Fibroblast of villous mesenchyme (primary cell): ENCODE measurements at regions not wholly inside any gene's neighbourhood (a gene's known extent, or its start where the extent isn't known, plus 50 kb on each side); places are given as distances from the start of the nearest gene placed in this dataset.
A peak's percentile ranks its signal among the peaks of the same experiment; 100 is the strongest.
"Not testable (repeated sequence)": the region's sequence is repeated elsewhere in the genome, so short reads cannot be mapped to it uniquely, and the experiment has no call there.

Source experiments
- DNase-seq: peaks from one replicate; pipeline ENCODE4 v3.0.0-alpha.2; 2010; ENCODE audit warnings: low read depth
- H3K4me3 ChIP-seq: 2 replicates; pipeline ENCODE4 v1.5.1; 2011; ENCODE audit warnings: low read depth, mild to moderate bottlenecking, low read length
- TF ChIP-seq, protein P1 (sequence below): IDR thresholded peaks from 2 replicates; pipeline ENCODE4 v1.5.1; 2012; ENCODE audit warnings: low read depth, mild to moderate bottlenecking, low read length; ENCODE audit not compliant: insufficient read depth

DNA sequence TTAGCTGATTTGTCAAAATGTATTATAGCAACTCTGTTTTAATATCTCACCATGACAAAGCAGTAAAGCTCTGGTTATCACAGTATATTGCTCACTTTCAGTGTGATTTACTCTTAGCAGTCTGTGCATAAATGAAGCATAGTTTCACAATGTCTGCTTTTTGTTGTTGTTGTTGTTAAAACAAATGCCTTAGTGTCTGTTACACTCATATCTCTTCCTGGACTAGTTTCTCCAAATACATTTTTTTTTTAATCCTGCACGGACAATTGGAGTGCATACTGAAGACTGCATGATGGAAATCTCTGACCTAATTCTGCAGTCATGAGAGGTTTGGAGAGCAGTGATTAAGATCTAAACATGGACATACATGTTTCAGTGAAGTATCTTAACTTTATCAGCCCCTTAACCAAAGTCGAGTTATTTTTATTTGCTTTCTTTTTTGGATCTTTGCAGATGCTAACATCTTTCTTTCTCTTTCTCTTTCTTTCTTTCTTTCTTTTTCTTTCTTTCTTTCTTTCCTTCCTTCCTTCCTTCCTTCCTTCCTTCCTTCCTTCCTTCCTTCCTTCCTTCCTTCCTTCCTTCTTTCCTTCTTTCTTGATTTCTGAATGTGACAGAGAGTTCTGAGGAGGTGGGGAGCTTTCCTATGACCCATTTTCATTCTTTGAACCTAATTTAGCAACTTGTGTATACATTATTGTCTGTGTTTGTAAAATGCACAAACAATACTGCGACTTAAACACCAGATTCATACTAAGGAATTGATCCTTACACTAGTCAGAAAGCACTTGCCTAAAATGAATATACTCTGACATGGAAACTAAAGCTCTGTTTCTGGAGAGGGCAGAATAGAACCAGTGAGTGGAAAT, 161.5 kb upstream of the AGR3 start:
- peak; percentile 83 for DNase-seq
- no peak overlapping the region for H3K4me3 ChIP-seq
- TF ChIP-seq, protein P1, sequence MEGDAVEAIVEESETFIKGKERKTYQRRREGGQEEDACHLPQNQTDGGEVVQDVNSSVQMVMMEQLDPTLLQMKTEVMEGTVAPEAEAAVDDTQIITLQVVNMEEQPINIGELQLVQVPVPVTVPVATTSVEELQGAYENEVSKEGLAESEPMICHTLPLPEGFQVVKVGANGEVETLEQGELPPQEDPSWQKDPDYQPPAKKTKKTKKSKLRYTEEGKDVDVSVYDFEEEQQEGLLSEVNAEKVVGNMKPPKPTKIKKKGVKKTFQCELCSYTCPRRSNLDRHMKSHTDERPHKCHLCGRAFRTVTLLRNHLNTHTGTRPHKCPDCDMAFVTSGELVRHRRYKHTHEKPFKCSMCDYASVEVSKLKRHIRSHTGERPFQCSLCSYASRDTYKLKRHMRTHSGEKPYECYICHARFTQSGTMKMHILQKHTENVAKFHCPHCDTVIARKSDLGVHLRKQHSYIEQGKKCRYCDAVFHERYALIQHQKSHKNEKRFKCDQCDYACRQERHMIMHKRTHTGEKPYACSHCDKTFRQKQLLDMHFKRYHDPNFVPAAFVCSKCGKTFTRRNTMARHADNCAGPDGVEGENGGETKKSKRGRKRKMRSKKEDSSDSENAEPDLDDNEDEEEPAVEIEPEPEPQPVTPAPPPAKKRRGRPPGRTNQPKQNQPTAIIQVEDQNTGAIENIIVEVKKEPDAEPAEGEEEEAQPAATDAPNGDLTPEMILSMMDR = no peak

DNA sequence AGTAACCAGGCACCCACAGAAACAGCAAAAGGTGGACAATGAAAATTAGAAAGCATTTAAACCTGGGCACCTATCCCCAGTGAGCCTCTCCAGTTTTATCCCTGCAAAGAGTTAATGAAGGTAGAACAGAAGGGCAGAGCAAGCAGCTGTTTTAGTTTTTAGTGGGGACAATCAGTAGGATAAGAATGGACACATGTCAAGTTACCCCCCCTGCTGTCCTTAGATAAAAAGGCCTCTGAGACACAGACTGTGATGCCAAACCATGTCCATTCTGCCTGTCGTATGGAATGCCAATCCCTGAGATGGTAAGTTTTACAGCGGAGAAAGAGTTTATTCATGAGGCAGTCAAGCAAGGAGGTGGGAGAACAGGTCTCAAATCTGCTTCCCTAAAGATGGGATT, 162.6 kb upstream of the AGR3 start:
- DNase-seq = no peak
- TF ChIP-seq, protein P1 = no peak
- H3K4me3 ChIP-seq = no peak overlapping the region

DNA sequence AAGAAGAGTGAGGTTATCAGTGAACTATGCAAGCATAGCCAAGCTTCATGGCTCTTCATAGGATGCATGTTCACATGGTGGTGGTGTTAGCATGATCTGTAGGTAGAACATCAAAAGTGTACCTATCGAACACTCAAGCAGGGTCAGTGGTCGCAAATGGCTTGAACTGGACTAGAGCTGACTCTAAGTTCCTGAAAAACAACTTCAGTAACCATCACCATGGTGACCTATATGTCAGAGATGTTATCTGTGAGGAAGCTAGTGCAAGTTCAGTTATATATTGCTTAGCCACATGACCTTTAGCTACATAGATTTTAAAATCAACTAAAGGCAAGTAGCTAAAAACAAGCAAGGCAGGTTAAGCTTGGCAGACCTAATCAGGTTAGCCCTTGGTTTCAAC, 163.1 kb upstream of the AGR3 start:
- DNase-seq = no peak
- TF ChIP-seq, protein P1 = no peak
- H3K4me3 ChIP-seq = no peak overlapping the region

DNA sequence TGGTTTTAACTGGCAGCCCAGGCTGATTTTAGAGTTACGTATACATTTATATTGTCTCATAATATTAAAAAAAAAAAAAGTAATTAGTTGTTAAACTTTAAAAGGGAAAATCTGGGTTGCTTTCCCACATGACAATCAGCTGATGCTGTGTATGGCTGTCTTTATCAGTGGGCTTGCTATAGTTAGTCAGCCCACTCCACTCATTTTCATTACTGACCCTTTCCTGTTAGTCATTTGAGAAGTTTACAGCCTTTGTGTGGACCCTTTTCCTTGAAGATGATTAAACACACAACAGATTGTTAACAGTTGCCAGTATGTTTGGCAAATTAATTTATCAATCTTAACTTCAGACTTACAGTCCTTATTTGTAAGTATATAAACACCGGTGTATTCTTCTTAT, 164.5 kb upstream of the AGR3 start:
- H3K4me3 ChIP-seq = no peak overlapping the region
- TF ChIP-seq, protein P1 = no peak
- DNase-seq = no peak

GRCh38 chr7:17046666-17047065, 164.9 kb upstream of the AGR3 start:
- TF ChIP-seq, protein P1 = no peak
- no peak overlapping the region for H3K4me3 ChIP-seq
- no peak for DNase-seq

- DNase-seq = not testable (repeated sequence)
Measured at GRCh38 chr7:17053164-17053563, 171.4 kb upstream of the AGR3 start.

DNA sequence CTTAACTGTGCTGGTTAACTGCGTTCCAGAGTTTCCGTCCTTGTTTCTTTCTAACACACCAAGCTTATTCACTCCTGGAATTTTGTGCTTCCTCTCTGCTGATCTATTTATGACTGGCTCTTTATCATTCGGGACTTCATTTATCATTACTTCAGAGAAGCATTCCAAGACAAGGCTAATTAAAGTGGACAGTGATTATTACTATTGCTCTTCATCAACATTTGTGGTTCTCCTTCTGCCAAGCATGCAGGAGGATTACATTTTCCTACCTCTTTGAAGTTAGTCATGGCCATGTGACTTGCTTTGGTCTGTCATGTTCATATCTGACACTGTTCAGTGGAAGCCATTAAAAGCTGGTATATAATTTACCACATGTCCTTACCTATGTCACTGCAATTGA, 172.4 kb upstream of the AGR3 start:
- TF ChIP-seq, protein P1 = no peak
- no peak for DNase-seq
- no peak overlapping the region for H3K4me3 ChIP-seq

More at GRCh38 chr7:17053164-17053563, 171.4 kb upstream of the AGR3 start:
- H3K4me3 ChIP-seq = not testable (repeated sequence)
